ENCODE measurements at regions not wholly inside any gene's neighbourhood (a gene's known extent, or its start where the extent isn't known, plus 50 kb on each side); places are given as distances from the start of the nearest gene placed in this dataset.

GRCh38 chr1:82555501-82555900 lies 754.8 kb downstream of the ADGRL2 start:
- no peak overlapping the region for H3K4me3 ChIP-seq (ENCODE audit: low read length in 2 of 2)
- no peak overlapping the region for H2BK5ac ChIP-seq (ENCODE audit: low read length)
- peaks cover 0 to 5% of the 10 kb centered on the region in 2 donors for H3K9me3 ChIP-seq (replicated peaks in 1 of 2; ENCODE audit: control insufficient read depth in 2 of 2, insufficient read depth in 1 of 2, low read depth in 1 of 2, low read length in 2 of 2)
- H2AK5ac ChIP-seq (ENCODE audit: low read depth, low read length), result no peak overlapping the region
- no peak overlapping the region for H3K27ac ChIP-seq (replicated peaks; ENCODE audit: low read length)
- H3K36me3 ChIP-seq (replicated peaks in 1 of 2; ENCODE audit: control insufficient read depth in 2 of 2, insufficient read depth in 2 of 2, low read length in 2 of 2), result no peaks in the 10 kb centered on the region
- no peak overlapping the region for H3K4me2 ChIP-seq (ENCODE audit: insufficient read depth, low read length, poor library complexity, severe bottlenecking)
- no peaks in the 10 kb centered on the region for H3K27me3 ChIP-seq (ENCODE audit: control insufficient read depth in 3 of 3, insufficient read depth in 3 of 3, low read depth in 1 of 3, low read length in 3 of 3)
- H3K79me1 ChIP-seq (ENCODE audit: low read depth, low read length), result no peaks in the 10 kb centered on the region
- WGBS, 2 donors (ENCODE audit: extremely low coverage in 2 of 2, insufficient read length in 2 of 2, insufficient replicate concordance in 1 of 2), result no CpG with 5 or more reads among the region's 1 CpG
- H2BK12ac ChIP-seq (ENCODE audit: low read length), result no peak overlapping the region
- H3K14ac ChIP-seq (ENCODE audit: low read length), result no peak overlapping the region
- no peaks in the 10 kb centered on the region for H3K4me1 ChIP-seq (ENCODE audit: control insufficient read depth in 2 of 2, insufficient read depth in 1 of 2, low read depth in 1 of 2, low read length in 2 of 2)
- no peak for DNase-seq (ENCODE audit: low spot score)
- no peak overlapping the region for H3K9ac ChIP-seq (ENCODE audit: low read depth, low read length, poor library complexity)
- H2BK120ac ChIP-seq (ENCODE audit: low read depth, low read length), result no peak overlapping the region
- no peak overlapping the region for H2AFZ ChIP-seq (ENCODE audit: low read length)
- no peak overlapping the region for H4K8ac ChIP-seq (ENCODE audit: low read depth, low read length)
- H3K4ac ChIP-seq (ENCODE audit: low read length), result no peak overlapping the region
- H4K91ac ChIP-seq (ENCODE audit: low read depth, low read length, poor library complexity), result no peak overlapping the region
- H3K18ac ChIP-seq (ENCODE audit: low read length), result no peak overlapping the region
- no peak overlapping the region for H2BK15ac ChIP-seq (ENCODE audit: low read length)
- H3K23ac ChIP-seq (ENCODE audit: low read depth, low read length, poor library complexity), result no peak overlapping the region

- Histone ChIP-seq H3K9me3 (replicated peaks in 1 of 2; ENCODE audit: control insufficient read depth in 2 of 2, insufficient read depth in 1 of 2, low read depth in 1 of 2, low read length in 2 of 2) (peaks cover 2 to 5% of the 10 kb centered on the region in 2 donors), H2BK15ac (ENCODE audit: low read length) (no peak overlapping the region), H3K18ac (ENCODE audit: low read length) (no peak overlapping the region), H2AK5ac (ENCODE audit: low read depth, low read length) (no peak overlapping the region), H3K79me1 (ENCODE audit: low read depth, low read length) (no peaks in the 10 kb centered on the region), H3K4me2 (ENCODE audit: insufficient read depth, low read length, poor library complexity, severe bottlenecking) (no peak overlapping the region), H3K23ac (ENCODE audit: low read depth, low read length, poor library complexity) (no peak overlapping the region), H3K27ac (replicated peaks; ENCODE audit: low read length) (no peak overlapping the region), H2BK5ac (ENCODE audit: low read length) (no peak overlapping the region), H4K91ac (ENCODE audit: low read depth, low read length, poor library complexity) (no peak overlapping the region), H2BK12ac (ENCODE audit: low read length) (no peak overlapping the region), H3K4me1 (ENCODE audit: control insufficient read depth in 2 of 2, insufficient read depth in 1 of 2, low read depth in 1 of 2, low read length in 2 of 2) (no peaks in the 10 kb centered on the region), H3K4ac (ENCODE audit: low read length) (no peak overlapping the region), H3K4me3 (ENCODE audit: low read length in 2 of 2) (no peak overlapping the region), H2AFZ (ENCODE audit: low read length) (no peak overlapping the region), H4K8ac (ENCODE audit: low read depth, low read length) (no peak overlapping the region), H3K27me3 (ENCODE audit: control insufficient read depth in 3 of 3, insufficient read depth in 3 of 3, low read depth in 1 of 3, low read length in 3 of 3) (no peaks in the 10 kb centered on the region), H2BK120ac (ENCODE audit: low read depth, low read length) (no peak overlapping the region), H3K36me3 (replicated peaks in 1 of 2; ENCODE audit: control insufficient read depth in 2 of 2, insufficient read depth in 2 of 2, low read length in 2 of 2) (no peaks in the 10 kb centered on the region), H3K14ac (ENCODE audit: low read length) (no peak overlapping the region), H3K9ac (ENCODE audit: low read depth, low read length, poor library complexity) (no peak overlapping the region)
- no CpG with 5 or more reads among the region's 4 CpGs for WGBS, 2 donors (ENCODE audit: extremely low coverage in 2 of 2, insufficient read length in 2 of 2, insufficient replicate concordance in 1 of 2)
- DNase-seq (ENCODE audit: low spot score), result no peak
Observed at GRCh38 chr1:82549841-82550240, 749.1 kb downstream of the ADGRL2 start.

GRCh38 chr1:82542766-82543165 lies 742.0 kb downstream of the ADGRL2 start:
- Histone ChIP-seq H3K4me1 (ENCODE audit: control insufficient read depth in 2 of 2, insufficient read depth in 1 of 2, low read depth in 1 of 2, low read length in 2 of 2) (no peaks in the 10 kb centered on the region), H3K79me1 (ENCODE audit: low read depth, low read length) (no peaks in the 10 kb centered on the region), H3K4ac (ENCODE audit: low read length) (no peak overlapping the region), H3K18ac (ENCODE audit: low read length) (no peak overlapping the region), H4K91ac (ENCODE audit: low read depth, low read length, poor library complexity) (no peak overlapping the region), H2BK5ac (ENCODE audit: low read length) (no peak overlapping the region), H3K23ac (ENCODE audit: low read depth, low read length, poor library complexity) (no peak overlapping the region), H3K27ac (replicated peaks; ENCODE audit: low read length) (no peak overlapping the region), H2BK120ac (ENCODE audit: low read depth, low read length) (no peak overlapping the region), H2AFZ (ENCODE audit: low read length) (no peak overlapping the region), H3K9me3 (replicated peaks in 1 of 2; ENCODE audit: control insufficient read depth in 2 of 2, insufficient read depth in 1 of 2, low read depth in 1 of 2, low read length in 2 of 2) (peaks cover 2 to 11% of the 10 kb centered on the region in 2 donors), H2AK5ac (ENCODE audit: low read depth, low read length) (no peak overlapping the region), H3K27me3 (ENCODE audit: control insufficient read depth in 3 of 3, insufficient read depth in 3 of 3, low read depth in 1 of 3, low read length in 3 of 3) (no peaks in the 10 kb centered on the region), H3K4me3 (ENCODE audit: low read length in 2 of 2) (no peak overlapping the region), H3K36me3 (replicated peaks in 1 of 2; ENCODE audit: control insufficient read depth in 2 of 2, insufficient read depth in 2 of 2, low read length in 2 of 2) (no peaks in the 10 kb centered on the region), H3K14ac (ENCODE audit: low read length) (no peak overlapping the region), H3K9ac (ENCODE audit: low read depth, low read length, poor library complexity) (no peak overlapping the region), H3K4me2 (ENCODE audit: insufficient read depth, low read length, poor library complexity, severe bottlenecking) (no peak overlapping the region), H2BK12ac (ENCODE audit: low read length) (no peak overlapping the region), H2BK15ac (ENCODE audit: low read length) (no peak overlapping the region), H4K8ac (ENCODE audit: low read depth, low read length) (no peak overlapping the region)
- DNase-seq (ENCODE audit: low spot score), result no peak

GRCh38 chr1:82542141-82542540 lies 741.4 kb downstream of the ADGRL2 start:
- H3K4me2 ChIP-seq (ENCODE audit: insufficient read depth, low read length, poor library complexity, severe bottlenecking), result no peak overlapping the region
- no peak overlapping the region for H3K27ac ChIP-seq (replicated peaks; ENCODE audit: low read length)
- H3K4me1 ChIP-seq (ENCODE audit: control insufficient read depth in 2 of 2, insufficient read depth in 1 of 2, low read depth in 1 of 2, low read length in 2 of 2), result no peaks in the 10 kb centered on the region
- no peaks in the 10 kb centered on the region for H3K27me3 ChIP-seq (ENCODE audit: control insufficient read depth in 3 of 3, insufficient read depth in 3 of 3, low read depth in 1 of 3, low read length in 3 of 3)
- no peaks in the 10 kb centered on the region for H3K79me1 ChIP-seq (ENCODE audit: low read depth, low read length)
- no peak overlapping the region for H4K8ac ChIP-seq (ENCODE audit: low read depth, low read length)
- H2BK120ac ChIP-seq (ENCODE audit: low read depth, low read length), result no peak overlapping the region
- DNase-seq (ENCODE audit: low spot score), result no peak
- H2BK15ac ChIP-seq (ENCODE audit: low read length), result no peak overlapping the region
- no peak overlapping the region for H2AFZ ChIP-seq (ENCODE audit: low read length)
- H3K23ac ChIP-seq (ENCODE audit: low read depth, low read length, poor library complexity), result no peak overlapping the region
- no peak overlapping the region for H3K4ac ChIP-seq (ENCODE audit: low read length)
- H3K36me3 ChIP-seq (replicated peaks in 1 of 2; ENCODE audit: control insufficient read depth in 2 of 2, insufficient read depth in 2 of 2, low read length in 2 of 2), result no peaks in the 10 kb centered on the region
- no peak overlapping the region for H2BK12ac ChIP-seq (ENCODE audit: low read length)
- no peak overlapping the region for H3K18ac ChIP-seq (ENCODE audit: low read length)
- H3K9ac ChIP-seq (ENCODE audit: low read depth, low read length, poor library complexity), result no peak overlapping the region
- WGBS, 2 donors (ENCODE audit: extremely low coverage in 2 of 2, insufficient read length in 2 of 2, insufficient replicate concordance in 1 of 2), result no CpG with 5 or more reads among the region's 4 CpGs
- no peak overlapping the region for H2BK5ac ChIP-seq (ENCODE audit: low read length)
- H2AK5ac ChIP-seq (ENCODE audit: low read depth, low read length), result no peak overlapping the region
- peaks cover 2 to 11% of the 10 kb centered on the region in 2 donors for H3K9me3 ChIP-seq (replicated peaks in 1 of 2; ENCODE audit: control insufficient read depth in 2 of 2, insufficient read depth in 1 of 2, low read depth in 1 of 2, low read length in 2 of 2)
- H3K14ac ChIP-seq (ENCODE audit: low read length), result no peak overlapping the region
- no peak overlapping the region for H4K91ac ChIP-seq (ENCODE audit: low read depth, low read length, poor library complexity)
- H3K4me3 ChIP-seq (ENCODE audit: low read length in 2 of 2), result no peak overlapping the region
